ENCODE measurements at regions not wholly inside any gene's neighbourhood (a gene's known extent, or its start where the extent isn't known, plus 50 kb on each side); places are given as distances from the start of the nearest gene placed in this dataset.

DNA sequence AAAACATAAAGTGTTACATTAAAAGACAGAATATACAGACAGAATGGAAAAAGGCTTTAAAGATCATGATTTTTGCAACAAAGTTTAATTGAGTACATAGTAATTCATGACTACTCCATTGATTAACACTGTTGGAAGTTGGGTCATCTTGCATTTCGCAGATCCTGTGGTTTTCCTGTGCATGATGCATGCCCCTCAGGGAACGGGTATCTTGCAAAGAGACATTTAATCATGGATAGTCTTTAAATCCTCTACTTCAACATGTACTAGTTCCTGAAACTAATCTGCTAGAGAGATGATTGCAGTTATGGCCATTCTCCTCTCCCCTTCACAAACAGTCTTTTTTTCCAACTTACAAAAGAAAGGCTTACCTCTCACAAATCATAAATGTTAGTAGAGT is 155.6 kb upstream of the DSEL start (continued):
- TF ChIP-seq JUN (IDR thresholded peaks at IDR 0.05; ENCODE audit: low read depth, low read length) = no peak
